GM18873 (cell line): ENCODE measurements at regions not wholly inside any gene's neighbourhood (a gene's known extent, or its start where the extent isn't known, plus 50 kb on each side); places are given as distances from the start of the nearest gene placed in this dataset.

Experiments used
- ATAC-seq: cut with Tn5 transposase; IDR thresholded peaks from one replicate; pipeline ENCODE4 v1.9.1; 2021; ENCODE audit warnings: mild to moderate bottlenecking, moderate library complexity, moderate number of reproducible peaks; ENCODE audit not compliant: unreplicated experiment, low FRiP score

- no peak for ATAC-seq
Observed at GRCh38 chr4:182017038-182017437, 226.2 kb upstream of the TENM3 start.

- ATAC-seq, result peak; percentile 45
Observed at GRCh38 chr4:182018691-182019090, 224.5 kb upstream of the TENM3 start.

DNA sequence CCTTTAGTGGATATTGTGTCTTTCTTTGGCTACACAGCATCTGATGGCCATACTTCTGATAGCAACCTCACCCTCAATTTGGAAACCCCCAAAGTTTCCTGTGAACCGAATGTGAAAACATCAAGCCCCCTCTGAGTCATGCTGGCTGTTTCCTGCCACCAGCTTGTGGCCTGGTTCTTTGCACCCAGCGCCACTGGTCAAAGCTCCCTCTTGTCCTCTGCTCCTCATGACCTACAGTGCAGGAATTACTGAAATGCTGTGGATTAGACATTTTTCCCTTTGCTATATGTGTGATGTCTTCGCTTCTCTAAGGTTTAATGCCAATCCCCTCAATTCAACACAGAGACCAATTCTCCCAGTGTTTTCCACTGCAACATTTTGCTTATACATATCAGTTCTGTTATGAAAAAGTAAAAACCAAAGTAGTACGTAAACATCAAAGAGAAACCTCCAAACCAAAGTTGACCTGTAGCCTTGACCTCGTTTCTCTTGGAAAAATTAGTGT lies 224.0 kb upstream of the TENM3 start:
- peak; percentile 91 for ATAC-seq

DNA sequence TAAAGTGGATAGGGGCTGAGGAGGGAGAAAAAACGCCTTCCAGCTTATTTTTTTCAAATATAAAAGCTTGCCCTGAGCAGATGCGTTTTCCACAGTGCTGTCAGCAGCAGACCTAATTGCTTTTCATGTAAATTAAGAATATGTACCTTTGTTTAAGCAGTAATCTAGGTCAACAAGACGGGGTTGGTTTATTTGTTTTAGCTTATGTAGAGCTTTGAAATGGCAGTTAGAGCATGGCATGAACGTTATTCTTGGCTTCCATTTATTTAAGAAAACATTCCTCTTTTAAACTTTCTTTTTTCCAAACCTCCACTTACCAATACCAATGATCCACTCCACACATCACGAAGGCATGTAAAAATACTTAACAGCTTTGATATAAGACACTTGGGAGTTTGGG lies 220.3 kb upstream of the TENM3 start:
- ATAC-seq, result no peak

GRCh38 chr4:182023469-182023868 lies 219.7 kb upstream of the TENM3 start:
- no peak for ATAC-seq

DNA sequence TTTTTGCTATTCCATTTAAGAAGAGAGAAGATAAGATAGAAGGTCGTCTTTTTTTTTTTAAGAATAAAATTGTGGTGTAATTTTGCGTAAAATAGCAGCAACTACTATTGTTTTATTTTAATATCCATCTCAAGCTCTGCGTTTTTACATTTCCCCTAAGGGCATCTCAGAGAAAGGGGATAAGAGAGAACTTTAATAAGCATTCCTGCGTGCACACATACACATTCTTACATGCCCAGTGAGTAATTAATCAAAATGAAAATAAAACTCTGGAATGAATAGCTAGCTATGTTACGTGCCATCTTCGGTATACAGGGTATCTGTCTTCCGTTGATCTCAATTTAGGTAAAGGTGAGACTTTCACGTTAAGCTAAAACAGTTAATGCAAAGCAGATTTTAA lies 200.3 kb upstream of the TENM3 start:
- ATAC-seq, result no peak

DNA sequence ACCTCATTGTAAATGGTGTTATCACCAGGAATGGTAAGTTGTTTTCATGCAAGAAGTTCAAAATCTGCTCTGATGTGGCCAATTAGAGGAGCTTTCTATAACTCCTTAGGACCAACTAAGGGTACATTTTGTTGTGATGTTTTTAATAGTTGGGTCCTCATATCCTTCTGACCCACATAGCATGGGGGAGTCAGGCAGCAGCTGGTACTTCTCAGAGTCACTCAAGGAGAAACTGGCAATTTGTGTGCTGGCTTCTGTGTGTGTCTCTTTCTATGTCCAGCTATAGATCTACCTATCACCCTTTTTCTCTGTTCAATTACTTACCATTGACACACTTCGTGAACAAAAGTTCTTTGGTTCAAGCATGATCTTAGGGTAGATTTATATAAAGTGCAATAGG lies 194.3 kb upstream of the TENM3 start:
- ATAC-seq, result no peak

DNA sequence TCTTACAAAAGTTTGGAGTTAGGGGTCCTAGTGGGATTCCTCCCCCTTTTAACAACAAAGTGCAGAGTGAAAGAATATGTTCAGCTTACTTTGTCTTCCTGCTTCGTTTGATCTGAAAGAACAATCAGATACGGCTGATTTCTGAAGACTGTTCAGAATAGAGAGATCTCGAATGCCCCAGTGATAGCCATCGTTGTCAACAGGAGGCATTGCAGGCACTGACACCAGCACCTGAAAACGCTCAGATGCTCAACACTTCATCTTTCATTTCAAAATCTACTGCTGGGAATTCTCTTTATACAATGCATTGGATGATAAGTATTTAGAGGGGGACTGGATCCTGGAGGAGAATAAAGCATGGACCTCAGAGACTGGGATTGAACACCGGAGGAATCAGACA lies 186.3 kb upstream of the TENM3 start:
- no peak for ATAC-seq

- ATAC-seq, result no peak
Observed at GRCh38 chr4:182062458-182062857, 180.7 kb upstream of the TENM3 start.

GRCh38 chr4:182062936-182063335 lies 180.3 kb upstream of the TENM3 start:
- ATAC-seq, result no peak

DNA sequence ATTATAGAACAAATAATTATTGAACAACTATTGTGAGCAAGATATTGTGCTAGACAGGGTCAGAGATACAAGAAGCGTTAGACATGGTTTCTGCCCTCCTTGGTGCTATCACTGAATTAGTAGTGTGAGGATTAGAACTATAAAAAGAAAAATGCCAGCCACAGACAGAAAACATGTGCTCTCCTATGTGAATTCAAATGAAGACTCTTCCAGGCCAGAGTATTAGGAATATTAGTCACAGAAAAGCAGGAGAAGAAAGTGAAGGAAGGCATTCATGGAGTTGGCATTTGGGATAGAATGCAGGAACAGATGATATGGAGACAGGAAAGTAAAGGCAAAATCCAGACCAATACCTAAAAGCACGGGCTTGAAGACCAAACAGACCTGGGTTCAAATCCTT lies 179.6 kb upstream of the TENM3 start:
- ATAC-seq, result no peak

GRCh38 chr4:182065255-182065654 lies 177.9 kb upstream of the TENM3 start:
- ATAC-seq, result no peak

DNA sequence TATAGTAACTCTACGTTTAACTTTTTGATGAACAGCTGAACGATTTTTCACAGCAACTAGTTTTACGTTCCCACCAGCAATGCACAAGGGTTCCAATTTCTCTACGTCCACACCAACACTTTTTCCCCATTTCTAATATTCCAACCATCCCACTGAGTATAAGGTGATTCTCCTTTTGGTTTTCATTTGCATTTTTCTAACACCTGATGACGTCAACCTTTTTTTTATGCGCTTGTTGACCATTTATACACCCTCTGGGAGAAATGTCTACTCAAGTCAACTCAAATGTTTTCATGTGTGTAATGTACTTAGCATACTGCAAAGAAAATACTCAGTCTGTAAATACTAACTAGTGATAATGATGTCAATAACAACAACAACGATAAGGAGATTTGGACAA lies 177.2 kb upstream of the TENM3 start:
- ATAC-seq, result no peak

DNA sequence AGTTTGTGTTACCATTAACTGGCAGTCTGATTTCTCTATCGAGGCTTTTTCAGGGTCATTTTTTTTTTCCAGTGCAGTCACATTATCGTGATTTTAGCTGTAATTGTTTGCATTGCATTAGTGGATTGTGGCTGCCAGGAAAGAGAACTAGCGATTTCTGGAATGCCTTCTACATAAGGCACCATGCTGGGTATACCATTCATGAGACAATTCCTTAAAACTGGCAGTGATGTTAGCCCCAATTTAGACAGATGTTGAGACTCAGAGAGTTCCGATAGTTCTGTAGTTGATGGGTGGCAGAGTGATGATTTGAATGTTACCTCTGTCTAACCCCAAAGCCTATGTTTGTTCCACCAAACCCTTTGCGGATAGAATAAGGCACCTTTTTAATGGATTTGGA lies 175.4 kb upstream of the TENM3 start:
- ATAC-seq, result no peak

DNA sequence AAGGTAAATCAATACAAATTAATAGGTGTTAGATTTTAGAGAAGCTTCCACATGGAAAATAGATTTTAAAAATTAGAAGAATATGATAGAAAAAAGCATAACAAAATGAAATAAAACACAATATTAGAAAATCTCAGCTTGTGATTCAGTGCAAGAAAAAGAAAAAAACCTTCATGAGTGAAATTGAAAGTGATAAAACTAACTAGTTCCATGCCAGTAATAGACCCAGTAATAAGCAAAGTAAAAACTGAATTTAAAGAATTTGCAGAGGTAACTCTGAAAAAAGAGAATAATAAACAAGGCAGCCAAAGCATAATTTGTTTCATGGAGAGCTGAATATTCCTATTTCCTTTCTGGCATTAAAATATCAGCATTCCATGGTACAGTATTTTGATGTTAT lies 174.3 kb upstream of the TENM3 start:
- ATAC-seq, result no peak

DNA sequence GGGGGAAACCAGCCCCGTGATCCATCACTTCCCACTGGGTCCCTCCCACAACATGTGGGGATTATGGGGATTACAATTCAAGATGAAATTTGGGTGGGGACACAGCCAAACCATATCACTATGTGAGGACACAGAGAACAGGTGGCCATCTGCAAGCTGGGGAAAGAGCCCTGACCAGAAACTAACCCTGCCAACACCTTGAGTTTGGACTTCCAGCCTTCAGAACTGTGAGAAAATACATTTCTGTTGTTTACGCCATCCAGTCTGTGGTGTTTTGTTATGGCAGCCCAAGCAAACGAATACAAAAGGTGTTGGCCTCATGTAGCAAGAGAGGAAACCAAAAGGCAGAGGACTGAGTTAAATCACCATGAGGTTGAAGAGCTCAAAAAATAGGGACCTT lies 169.9 kb upstream of the TENM3 start:
- ATAC-seq, result no peak

GRCh38 chr4:182074139-182074538 lies 169.1 kb upstream of the TENM3 start:
- no peak for ATAC-seq

DNA sequence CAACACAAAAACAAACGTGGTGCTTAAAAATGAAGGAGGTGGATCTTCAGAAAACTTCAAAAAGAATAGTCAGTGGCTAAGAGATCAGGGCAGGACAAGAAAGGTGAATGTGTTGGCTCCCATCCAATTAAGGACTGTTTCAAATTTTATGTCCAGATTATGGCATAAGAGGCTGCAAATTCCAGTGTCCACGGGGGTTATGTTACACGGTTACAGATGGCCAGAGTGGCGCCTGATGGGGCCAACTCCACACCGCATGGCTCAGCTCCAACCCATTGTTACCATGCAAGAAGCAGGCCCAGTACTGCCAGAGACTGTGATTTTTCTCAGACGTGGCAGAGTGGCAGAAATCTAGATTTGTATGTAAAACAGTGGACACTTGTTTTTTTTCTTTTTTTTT lies 168.4 kb upstream of the TENM3 start:
- no peak for ATAC-seq

GRCh38 chr4:182082910-182083309 lies 160.3 kb upstream of the TENM3 start:
- no peak for ATAC-seq

DNA sequence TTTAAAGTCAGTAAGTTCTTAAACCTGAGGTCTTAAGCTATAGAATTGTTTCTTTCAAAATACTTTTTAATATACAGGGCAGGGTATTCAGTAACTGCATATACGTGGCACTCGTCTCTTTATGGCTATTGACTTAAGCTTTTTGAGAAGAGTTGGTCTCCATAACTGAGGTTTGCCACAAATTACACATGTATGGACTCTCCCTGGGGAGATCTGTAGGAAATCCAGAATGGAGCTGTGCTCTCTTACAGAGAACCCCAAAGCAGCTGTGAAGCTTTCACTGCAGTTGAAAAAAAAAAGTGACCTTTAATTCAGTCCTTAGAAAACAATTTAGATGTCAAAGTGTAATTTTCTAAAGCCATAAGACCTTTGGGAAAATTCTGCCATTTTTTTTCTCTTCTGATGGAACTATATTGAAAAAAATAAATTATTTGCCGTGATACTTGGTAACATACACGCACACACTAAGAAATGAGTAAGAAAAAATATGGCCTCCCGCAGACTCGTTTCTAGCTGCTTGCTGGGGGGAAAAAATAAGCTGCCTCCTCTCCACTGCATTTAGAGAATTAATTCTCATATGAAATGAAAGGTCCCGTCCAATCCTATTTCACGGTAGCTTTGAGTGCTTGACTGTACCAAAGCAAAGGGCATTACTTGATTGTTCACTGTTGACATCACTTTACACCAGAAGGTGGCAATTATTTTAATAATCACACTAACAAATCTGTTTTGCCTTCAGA lies 159.4 kb upstream of the TENM3 start:
- no peak for ATAC-seq

GRCh38 chr4:182085051-182085480 lies 158.1 kb upstream of the TENM3 start:
- ATAC-seq, result no peak

DNA sequence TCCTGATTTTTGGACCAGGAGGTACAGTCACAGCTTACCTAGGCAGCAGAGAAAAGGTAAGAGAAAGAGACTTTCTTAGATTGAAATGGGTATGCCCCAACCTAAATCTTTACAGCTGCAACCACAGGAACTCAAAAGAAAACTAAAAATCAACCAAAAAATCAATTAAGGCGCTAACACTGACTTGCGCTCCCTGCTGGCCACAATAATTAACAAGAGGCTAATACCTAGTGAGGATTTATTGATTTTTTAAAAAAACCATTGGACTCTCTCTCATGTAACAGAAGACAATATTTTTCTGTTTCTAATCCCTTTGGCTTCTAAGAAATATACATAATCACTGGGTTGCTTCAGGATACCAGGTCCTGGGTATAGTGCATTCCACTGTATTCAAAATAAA lies 153.9 kb upstream of the TENM3 start:
- no peak for ATAC-seq

GRCh38 chr4:182090186-182090585 lies 153.0 kb upstream of the TENM3 start:
- no peak for ATAC-seq
